Mesothelial cell of epicardium (in vitro differentiated cells): ENCODE measurements at regions not wholly inside any gene's neighbourhood (a gene's known extent, or its start where the extent isn't known, plus 50 kb on each side); places are given as distances from the start of the nearest gene placed in this dataset.

Experiments
- DNase-seq, 2 experiments: peaks; one replicate each; pipeline ENCODE4 v3.0.0; 2021; ENCODE audit warnings: low spot score in 2 of 2; ENCODE audit not compliant: unreplicated experiment in 2 of 2
- H3K27ac Mint-ChIP-seq: 2 replicates; pipeline ENCODE4 v1.8.0; 2021; ENCODE audit warnings: mixed read lengths
- H3K27me3 Mint-ChIP-seq: 2 replicates; pipeline ENCODE4 v1.8.0; 2021; ENCODE audit warnings: low read depth, mixed read lengths
- H3K36me3 Mint-ChIP-seq: 2 replicates; pipeline ENCODE4 v1.8.0; 2021; ENCODE audit warnings: mixed read lengths
- H3K4me1 Mint-ChIP-seq: 2 replicates; pipeline ENCODE4 v1.8.0; 2021; ENCODE audit warnings: mixed read lengths
- H3K4me3 Mint-ChIP-seq: 2 replicates; pipeline ENCODE4 v1.8.0; 2021; ENCODE audit warnings: mild to moderate bottlenecking, moderate library complexity, mixed read lengths
- H3K9me3 Mint-ChIP-seq: 2 replicates; pipeline ENCODE4 v1.8.0; 2021; ENCODE audit warnings: mixed read lengths
- CTCF ChIP-seq: fragments of 200-600 bp; sonication (generic); IDR thresholded peaks from one replicate; pipeline ENCODE4 v1.5.0; 2021; ENCODE audit warnings: antibody characterized with exemption; ENCODE audit not compliant: unreplicated experiment

GRCh38 chr6:164417537-164418261 is 891.7 kb downstream of the C6orf118 start:
- no peak for DNase-seq
- peaks cover 13% of the 10 kb centered on the region for H3K9me3 Mint-ChIP-seq
- no peaks in the 10 kb centered on the region for H3K27me3 Mint-ChIP-seq

GRCh38 chr6:164415832-164416563 is 893.4 kb downstream of the C6orf118 start:
- TF ChIP-seq CTCF = no peak
- Mint-ChIP-seq H3K4me1 (peaks cover 9% of the 10 kb centered on the region), H3K4me3 (no peak overlapping the region)

More at GRCh38 chr6:164417537-164418261, 891.7 kb downstream of the C6orf118 start:
- Mint-ChIP-seq H3K36me3 (peaks cover 4% of the 10 kb centered on the region), H3K4me1 (peaks cover 9% of the 10 kb centered on the region), H3K27ac (no peak overlapping the region), H3K4me3 (no peak overlapping the region)
- TF ChIP-seq CTCF = no peak

GRCh38 chr6:164414695-164415094 is 894.7 kb downstream of the C6orf118 start:
- Mint-ChIP-seq H3K27ac (no peak overlapping the region), H3K4me3 (no peak overlapping the region), H3K36me3 (no peaks in the 10 kb centered on the region), H3K27me3 (no peaks in the 10 kb centered on the region), H3K4me1 (peaks cover 9% of the 10 kb centered on the region), H3K9me3 (no peaks in the 10 kb centered on the region)
- DNase-seq = no peak
- TF ChIP-seq CTCF = no peak

More at GRCh38 chr6:164415832-164416563, 893.4 kb downstream of the C6orf118 start:
- DNase-seq = no peak
- H3K27ac Mint-ChIP-seq = peak overlapping the region; percentile 30
- H3K9me3 Mint-ChIP-seq = peaks cover 2% of the 10 kb centered on the region
- no peaks in the 10 kb centered on the region for H3K36me3 Mint-ChIP-seq
- no peaks in the 10 kb centered on the region for H3K27me3 Mint-ChIP-seq

- TF ChIP-seq CTCF = no peak
- H3K36me3 Mint-ChIP-seq = no peaks in the 10 kb centered on the region
- peaks cover 9% of the 10 kb centered on the region for H3K4me1 Mint-ChIP-seq
- no peaks in the 10 kb centered on the region for H3K9me3 Mint-ChIP-seq
- no peaks in the 10 kb centered on the region for H3K27me3 Mint-ChIP-seq
- DNase-seq = no peak
- no peak overlapping the region for H3K4me3 Mint-ChIP-seq
- no peak overlapping the region for H3K27ac Mint-ChIP-seq
Observed at GRCh38 chr6:164412566-164412965, 896.8 kb downstream of the C6orf118 start.

- TF ChIP-seq CTCF = no peak
- no peaks in the 10 kb centered on the region for H3K27me3 Mint-ChIP-seq
- H3K4me3 Mint-ChIP-seq = no peak overlapping the region
- DNase-seq = no peak
- H3K36me3 Mint-ChIP-seq = no peaks in the 10 kb centered on the region
- no peaks in the 10 kb centered on the region for H3K9me3 Mint-ChIP-seq
- H3K4me1 Mint-ChIP-seq = no peaks in the 10 kb centered on the region
- no peak overlapping the region for H3K27ac Mint-ChIP-seq
Observed at GRCh38 chr6:164410017-164410416, 899.4 kb downstream of the C6orf118 start.
